SKM-1 (cell line): ENCODE measurements at regions not wholly inside any gene's neighbourhood (a gene's known extent, or its start where the extent isn't known, plus 50 kb on each side); places are given as distances from the start of the nearest gene placed in this dataset.
A peak's percentile ranks its signal among the peaks of the same experiment; 100 is the strongest.

Experiments used
- DNase-seq: peaks from one replicate; lab custom pipeline; 2025; ENCODE audit not compliant: unreplicated experiment; lab: John Stamatoyannopoulos, UW

GRCh38 chr6:10465629-10466499, 51.0 kb upstream of the TFAP2A start:
- DNase-seq: peak; percentile 16
